Loucy (cell line): ENCODE measurements at regions not wholly inside any gene's neighbourhood (a gene's known extent, or its start where the extent isn't known, plus 50 kb on each side); places are given as distances from the start of the nearest gene placed in this dataset.

Experiments used
- H2AFZ ChIP-seq: fragments of 200-600 bp; sonication (generic); 2 replicates; pipeline ENCODE4 v1.6.0; 2016; ENCODE audit warnings: antibody characterized with exemption, mild to moderate bottlenecking, low read length, moderate library complexity
- H3F3A ChIP-seq: fragments of 200-600 bp; 2 replicates; pipeline ENCODE4 v1.6.0; 2016; ENCODE audit warnings: antibody characterized with exemption, low read depth, mild to moderate bottlenecking
- H3K27me3 ChIP-seq: fragments of 200-600 bp; sonication (generic); 2 replicates; pipeline ENCODE4 v1.6.1; 2014; ENCODE audit warnings: low read length, mild to moderate bottlenecking; ENCODE audit not compliant: insufficient read depth, poor library complexity, severe bottlenecking
- H3K36me3 ChIP-seq: fragments of 200-600 bp; sonication (generic); 2 replicates; pipeline ENCODE4 v1.6.1; 2016; ENCODE audit warnings: low read length; ENCODE audit not compliant: insufficient read depth
- H3K4me1 ChIP-seq: fragments of 200-600 bp; sonication (generic); 2 replicates; pipeline ENCODE4 v1.5.1; 2014; ENCODE audit warnings: low read length, mild to moderate bottlenecking; ENCODE audit not compliant: insufficient read depth, poor library complexity, severe bottlenecking
- H3K4me2 ChIP-seq: fragments of 200-600 bp; sonication (generic); 2 replicates; pipeline ENCODE4 v1.6.0; 2014; ENCODE audit warnings: antibody characterized with exemption, low read length, low read depth, mild to moderate bottlenecking; ENCODE audit not compliant: poor library complexity, severe bottlenecking
- H3K4me3 ChIP-seq: fragments of 200-600 bp; sonication (generic); 2 replicates; pipeline ENCODE4 v1.5.1; 2014; ENCODE audit warnings: low read length, mild to moderate bottlenecking, mixed read lengths; ENCODE audit not compliant: poor library complexity, severe bottlenecking
- H3K79me2 ChIP-seq: fragments of 200-600 bp; sonication (generic); 2 replicates; pipeline ENCODE4 v1.6.1; 2014; ENCODE audit warnings: low read length; ENCODE audit not compliant: insufficient read depth
- H3K9ac ChIP-seq: fragments of 200-600 bp; sonication (generic); 2 replicates; pipeline ENCODE4 v1.6.0; 2014; ENCODE audit warnings: mild to moderate bottlenecking, low read depth, low read length, moderate library complexity; ENCODE audit not compliant: poor library complexity, severe bottlenecking
- H3K9me2 ChIP-seq: fragments of 200-600 bp; sonication (generic); replicated peaks from 2 replicates; pipeline ENCODE4 v1.6.1; 2016; ENCODE audit warnings: low read depth, low read length, mixed read lengths
- H3K9me3 ChIP-seq: fragments of 200-600 bp; sonication (generic); 2 replicates; pipeline ENCODE4 v1.6.1; 2014; ENCODE audit warnings: mild to moderate bottlenecking, antibody characterized with exemption, low read length, low read depth; ENCODE audit not compliant: insufficient read depth
- H4K20me1 ChIP-seq: fragments of 200-600 bp; sonication (generic); 2 replicates; pipeline ENCODE4 v1.6.0; 2014; ENCODE audit warnings: antibody characterized with exemption, low read length, mild to moderate bottlenecking; ENCODE audit not compliant: insufficient read depth, poor library complexity, severe bottlenecking
- CTCF ChIP-seq: fragments of 200-600 bp; sonication (generic); conservative IDR thresholded peaks from 2 replicates; pipeline ENCODE4 v1.5.1; 2014; ENCODE audit warnings: mild to moderate bottlenecking, antibody characterized with exemption, low read length
- EZH2phosphoT487 ChIP-seq: fragments of 200-600 bp; IDR thresholded peaks from 2 replicates; pipeline ENCODE4 v1.6.1; 2018; ENCODE audit warnings: antibody characterized with exemption, mild to moderate bottlenecking, moderate library complexity, borderline replicate concordance

GRCh38 chr15:70504988-70505387, 258.4 kb downstream of the UACA start:
- no peak overlapping the region for H2AFZ ChIP-seq
- peak overlapping the region; percentile 62 for H3K4me3 ChIP-seq
- H3K27me3 ChIP-seq = no peaks in the 10 kb centered on the region
- H3K9me3 ChIP-seq = no peaks in the 10 kb centered on the region; the same call in 1 of the 2 replicates
- H3K79me2 ChIP-seq = 0 out of 2 replicates have a peak, but pooled peaks cover 4% of the 10 kb centered on the region
- peaks cover 100% of the 10 kb centered on the region for H3K4me1 ChIP-seq
- peaks cover 3% of the 10 kb centered on the region; the same call in 1 of the 2 replicates for H3F3A ChIP-seq
- no peaks in the 10 kb centered on the region for H3K9me2 ChIP-seq
- peak overlapping the region; percentile 64 for H3K9ac ChIP-seq
- peak overlapping the region; percentile 83 for H3K4me2 ChIP-seq
- H4K20me1 ChIP-seq = no peaks in the 10 kb centered on the region
- H3K36me3 ChIP-seq = no peaks in the 10 kb centered on the region
- TF ChIP-seq CTCF (no peak), EZH2phosphoT487 (no peak)

- Histone ChIP-seq H3K36me3 (no peaks in the 10 kb centered on the region), H3K9ac (peak overlapping the region; percentile 64), H3K4me2 (peak overlapping the region; percentile 83), H3K27me3 (no peaks in the 10 kb centered on the region), H4K20me1 (no peaks in the 10 kb centered on the region), H3F3A (peaks cover 3% of the 10 kb centered on the region; the same call in 1 of the 2 replicates), H2AFZ (no peak overlapping the region), H3K9me3 (no peaks in the 10 kb centered on the region), H3K4me1 (peaks cover 100% of the 10 kb centered on the region), H3K9me2 (no peaks in the 10 kb centered on the region), H3K4me3 (peak overlapping the region; percentile 62), H3K79me2 (0 out of 2 replicates have a peak, but pooled peaks cover 4% of the 10 kb centered on the region)
- no peak for TF ChIP-seq EZH2phosphoT487
- TF ChIP-seq CTCF = no peak
Observed at GRCh38 chr15:70504299-70504951, 258.9 kb downstream of the UACA start.

DNA sequence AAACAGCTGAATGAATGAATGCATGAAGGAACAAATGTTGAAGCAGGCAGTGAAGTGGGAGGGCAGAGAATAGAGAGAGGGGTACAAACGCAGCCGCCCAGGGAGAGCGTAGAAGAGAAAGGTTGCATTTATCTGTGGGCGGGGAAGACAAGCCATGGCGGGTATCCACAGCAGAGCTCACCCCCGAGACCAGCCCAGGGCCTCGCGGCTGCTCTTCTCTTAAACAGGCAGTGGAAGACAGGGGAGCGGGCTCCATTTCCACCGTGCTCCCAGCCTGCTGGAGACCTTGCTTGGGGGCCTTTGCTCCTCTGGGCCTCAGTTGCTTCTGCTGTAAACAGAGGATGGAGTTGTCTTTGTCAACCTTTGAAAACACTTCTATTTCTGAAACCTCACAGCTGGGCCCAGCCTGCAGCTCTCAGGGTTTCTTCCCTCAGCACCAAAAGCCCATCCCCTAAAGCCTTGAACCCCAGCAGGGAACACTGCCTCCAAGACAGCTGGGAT, 259.5 kb downstream of the UACA start:
- no peak overlapping the region for H2AFZ ChIP-seq

More for the DNA sequence above, 259.5 kb downstream of the UACA start:
- Histone ChIP-seq H4K20me1 (no peaks in the 10 kb centered on the region), H3K4me2 (peak overlapping the region; percentile 83), H3K9ac (peak overlapping the region; percentile 64), H3K4me1 (peaks cover 100% of the 10 kb centered on the region), H3K36me3 (no peaks in the 10 kb centered on the region), H3K4me3 (peak overlapping the region; percentile 62), H3K79me2 (0 out of 2 replicates have a peak, but pooled peaks cover 4% of the 10 kb centered on the region), H3K9me3 (no peaks in the 10 kb centered on the region), H3F3A (peaks cover 3% of the 10 kb centered on the region; the same call in 1 of the 2 replicates), H3K27me3 (no peaks in the 10 kb centered on the region), H3K9me2 (no peaks in the 10 kb centered on the region)
- TF ChIP-seq CTCF = no peak
- no peak for TF ChIP-seq EZH2phosphoT487
